AG09319 (cell line): ENCODE measurements at regions not wholly inside any gene's neighbourhood (a gene's known extent, or its start where the extent isn't known, plus 50 kb on each side); places are given as distances from the start of the nearest gene placed in this dataset.

Source experiments
- DNase-seq: peaks from one replicate; pipeline ENCODE4 v3.0.0-alpha.2; 2010; ENCODE audit warnings: low read depth; ENCODE audit errors: extremely low read depth
- TF ChIP-seq, protein P1 (sequence below): IDR thresholded peaks from 2 replicates; pipeline ENCODE4 v1.5.1; 2011; ENCODE audit warnings: low read depth, mild to moderate bottlenecking, inconsistent platforms, low read length, moderate library complexity

DNA sequence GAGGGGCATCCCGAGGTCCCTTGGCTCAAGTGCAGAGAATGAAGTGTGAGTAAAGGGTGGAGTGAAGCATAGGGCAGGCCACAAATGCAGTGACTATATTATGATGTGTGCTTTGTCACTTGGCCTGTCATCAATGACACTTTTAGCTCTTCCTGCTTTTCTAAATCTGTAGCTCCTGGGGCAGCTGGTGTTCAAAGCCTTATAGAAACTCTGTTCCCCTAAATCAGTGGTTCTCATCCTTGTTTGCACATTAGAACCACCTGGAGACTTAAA lies 135.6 kb upstream of the LGALSL start:
- TF ChIP-seq, protein P1, sequence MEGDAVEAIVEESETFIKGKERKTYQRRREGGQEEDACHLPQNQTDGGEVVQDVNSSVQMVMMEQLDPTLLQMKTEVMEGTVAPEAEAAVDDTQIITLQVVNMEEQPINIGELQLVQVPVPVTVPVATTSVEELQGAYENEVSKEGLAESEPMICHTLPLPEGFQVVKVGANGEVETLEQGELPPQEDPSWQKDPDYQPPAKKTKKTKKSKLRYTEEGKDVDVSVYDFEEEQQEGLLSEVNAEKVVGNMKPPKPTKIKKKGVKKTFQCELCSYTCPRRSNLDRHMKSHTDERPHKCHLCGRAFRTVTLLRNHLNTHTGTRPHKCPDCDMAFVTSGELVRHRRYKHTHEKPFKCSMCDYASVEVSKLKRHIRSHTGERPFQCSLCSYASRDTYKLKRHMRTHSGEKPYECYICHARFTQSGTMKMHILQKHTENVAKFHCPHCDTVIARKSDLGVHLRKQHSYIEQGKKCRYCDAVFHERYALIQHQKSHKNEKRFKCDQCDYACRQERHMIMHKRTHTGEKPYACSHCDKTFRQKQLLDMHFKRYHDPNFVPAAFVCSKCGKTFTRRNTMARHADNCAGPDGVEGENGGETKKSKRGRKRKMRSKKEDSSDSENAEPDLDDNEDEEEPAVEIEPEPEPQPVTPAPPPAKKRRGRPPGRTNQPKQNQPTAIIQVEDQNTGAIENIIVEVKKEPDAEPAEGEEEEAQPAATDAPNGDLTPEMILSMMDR, result no peak
- DNase-seq, result no peak

DNA sequence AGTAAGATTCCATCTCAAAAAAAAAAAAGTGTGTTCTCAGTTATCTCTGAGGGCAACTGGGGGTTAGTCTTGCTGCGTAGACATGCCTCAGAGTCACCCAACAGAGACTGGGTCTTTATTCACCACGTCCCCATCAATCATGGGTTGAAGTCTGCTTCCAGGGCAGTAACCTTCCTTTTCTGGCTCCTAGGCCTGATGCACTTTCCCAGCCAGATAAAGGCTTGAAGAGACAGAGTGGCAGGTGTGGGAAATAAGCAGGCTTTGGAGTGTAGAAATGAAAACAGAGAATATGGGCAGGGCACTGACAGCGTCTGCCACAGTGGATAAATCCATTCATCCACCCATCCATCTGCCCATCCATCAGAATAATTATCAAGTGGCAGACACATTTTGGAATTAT lies 134.1 kb upstream of the LGALSL start:
- TF ChIP-seq, protein P1, result no peak
- no peak for DNase-seq

DNA sequence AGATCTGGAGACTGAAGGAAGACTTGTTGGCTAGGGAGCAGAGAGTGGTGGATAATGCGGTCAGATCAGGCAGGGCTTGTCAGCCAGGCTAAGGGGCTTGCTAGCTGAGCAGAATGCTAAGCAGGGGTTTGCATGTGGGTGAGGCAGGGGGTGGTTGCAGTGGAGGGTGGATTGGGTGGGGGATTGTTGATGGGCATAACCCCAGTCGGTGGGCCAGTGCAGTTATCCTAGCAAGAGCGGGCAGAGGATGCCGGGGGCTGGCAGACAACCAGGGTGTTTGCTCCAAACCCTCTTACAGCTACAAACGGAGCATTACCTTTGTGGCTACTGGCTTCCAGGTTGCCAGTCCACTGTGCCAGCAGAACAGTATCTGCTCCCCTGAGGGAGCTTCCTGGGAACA lies 131.5 kb upstream of the LGALSL start:
- DNase-seq, result no peak
- TF ChIP-seq, protein P1, result no peak

DNA sequence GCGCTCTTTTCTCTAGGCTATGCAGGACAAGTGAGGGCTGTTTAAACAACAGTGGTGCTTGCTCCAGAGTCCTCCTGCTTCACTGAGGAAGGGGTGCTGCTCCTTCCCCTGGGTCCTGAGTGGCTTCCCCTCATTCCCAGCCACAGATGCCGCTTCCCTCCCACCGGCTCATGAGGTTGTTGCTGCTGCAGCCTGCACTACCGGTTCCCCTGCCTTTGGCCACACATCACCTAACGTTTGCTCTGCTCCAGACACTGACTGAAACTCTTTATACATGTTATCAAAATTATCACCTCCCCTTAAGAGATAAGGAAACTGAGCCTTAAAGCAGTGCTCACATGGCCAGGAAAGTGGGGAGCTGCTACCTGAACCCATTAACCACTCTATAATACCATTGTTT lies 130.8 kb upstream of the LGALSL start:
- TF ChIP-seq, protein P1, result no peak
- no peak for DNase-seq

DNA sequence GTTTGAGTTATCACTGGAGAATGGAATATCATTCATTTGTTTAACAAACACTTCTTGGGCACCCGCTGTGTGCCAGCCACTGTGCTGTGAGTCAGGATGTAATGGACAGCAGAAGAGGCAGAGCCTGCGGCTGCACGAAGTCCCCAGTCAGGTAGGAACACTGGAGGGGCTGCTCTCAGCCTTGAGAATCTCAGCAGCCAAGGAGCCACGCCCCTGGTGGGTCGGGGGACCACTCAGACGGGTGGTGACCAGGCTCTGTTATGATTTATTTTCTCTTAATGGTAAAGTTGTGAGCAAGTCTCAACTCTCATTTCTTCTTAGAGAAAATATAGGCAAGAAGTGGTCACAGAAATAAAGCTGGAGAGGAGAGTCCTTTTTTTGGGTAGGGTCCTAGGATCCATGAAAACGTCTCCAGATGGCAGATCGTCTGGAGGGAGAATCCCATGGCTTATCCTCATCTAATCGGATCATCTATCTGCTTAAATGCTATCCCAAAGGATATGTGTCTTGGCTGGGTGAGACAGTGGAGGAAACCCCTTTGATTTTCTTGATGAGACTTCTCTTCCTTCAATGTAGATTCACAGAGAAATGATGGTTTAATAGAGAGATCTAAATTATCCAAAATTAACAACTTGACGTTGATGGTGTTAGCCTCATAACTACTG lies 129.1 kb upstream of the LGALSL start:
- TF ChIP-seq, protein P1, result no peak
- DNase-seq, result no peak

- TF ChIP-seq, protein P1, result no peak
- DNase-seq, result no peak
Measured at GRCh38 chr2:64325477-64325851, 128.5 kb upstream of the LGALSL start.

DNA sequence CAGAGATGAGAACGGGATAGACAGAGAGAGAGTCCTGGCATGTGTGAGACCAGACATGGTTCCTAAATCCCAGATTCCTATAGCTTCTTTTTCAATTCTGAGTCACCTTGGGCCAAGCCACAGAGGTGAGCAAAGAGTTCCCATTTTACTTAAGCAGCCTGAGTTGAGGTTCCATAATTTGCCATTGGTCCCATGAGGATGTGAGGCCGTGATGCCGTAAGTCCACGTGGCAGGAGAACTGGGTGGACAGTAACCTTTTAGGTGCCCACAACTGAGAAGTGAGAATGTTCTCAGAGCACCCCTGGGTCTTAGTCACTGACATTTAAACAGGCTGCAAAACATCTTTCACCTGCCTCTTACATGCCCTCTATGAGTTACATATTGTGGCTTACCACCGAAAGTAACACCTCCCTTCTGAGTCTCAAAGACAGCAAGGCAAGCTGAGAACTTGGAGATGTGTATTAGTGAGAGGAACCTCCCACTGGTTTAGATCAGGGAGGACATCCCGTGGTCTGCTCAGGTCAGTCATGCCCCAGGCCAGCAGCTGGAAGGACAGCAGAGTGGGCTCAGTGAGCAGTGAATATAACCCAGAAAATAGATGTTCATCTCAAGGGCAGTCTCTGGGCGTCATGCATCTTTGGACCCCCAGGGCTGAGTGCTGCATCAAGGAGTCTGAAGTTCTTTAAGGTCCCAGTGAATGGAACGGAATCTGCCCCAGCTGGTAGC lies 127.9 kb upstream of the LGALSL start:
- no peak for DNase-seq
- TF ChIP-seq, protein P1, result no peak
